ENCODE measurements at regions not wholly inside any gene's neighbourhood (a gene's known extent, or its start where the extent isn't known, plus 50 kb on each side); places are given as distances from the start of the nearest gene placed in this dataset.

DNA sequence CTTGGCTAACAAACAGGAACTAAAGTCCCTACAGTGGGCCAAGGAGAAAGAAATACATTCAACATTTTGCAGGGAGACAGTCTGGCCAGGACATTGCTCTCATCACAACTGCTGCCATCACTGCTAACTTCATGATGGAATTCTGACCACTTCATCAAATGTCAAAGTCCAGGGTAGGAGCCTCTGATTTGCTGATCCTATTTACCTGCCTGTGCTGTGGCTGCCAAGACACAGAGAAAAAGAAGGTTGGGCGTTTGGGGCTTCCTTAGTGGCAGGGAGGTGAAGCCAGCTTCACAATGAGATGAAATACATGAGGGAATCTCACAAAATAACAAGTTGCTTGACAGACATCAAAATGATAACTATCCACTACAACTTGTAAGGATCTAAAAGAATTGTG lies 343.9 kb upstream of the CADM1 start:
- Histone ChIP-seq H3K27me3 (ENCODE audit: control insufficient read depth in 5 of 5, insufficient read depth in 4 of 5, low read length in 5 of 5) (peaks cover 0 to 2% (median 0%) of the 10 kb centered on the region in 5 donors), H3K4me3 (ENCODE audit: low read depth in 1 of 5, low read length in 5 of 5) (no peak overlapping the region), H3K9me3 (ENCODE audit: control insufficient read depth in 5 of 5, low read length in 5 of 5) (peaks cover 0 to 7% (median 6%) of the 10 kb centered on the region in 5 donors), H3K27ac (ENCODE audit: low read depth, low read length) (no peak overlapping the region), H3K4me1 (ENCODE audit: control insufficient read depth in 5 of 5, insufficient read depth in 5 of 5, low read length in 5 of 5) (peaks cover 0 to 6% (median 0%) of the 10 kb centered on the region in 5 donors), H3K9ac (ENCODE audit: low read length in 5 of 5) (no peak overlapping the region), H3K36me3 (ENCODE audit: control insufficient read depth in 5 of 5, insufficient read depth in 5 of 5, low read length in 5 of 5) (no peaks in the 10 kb centered on the region)

DNA sequence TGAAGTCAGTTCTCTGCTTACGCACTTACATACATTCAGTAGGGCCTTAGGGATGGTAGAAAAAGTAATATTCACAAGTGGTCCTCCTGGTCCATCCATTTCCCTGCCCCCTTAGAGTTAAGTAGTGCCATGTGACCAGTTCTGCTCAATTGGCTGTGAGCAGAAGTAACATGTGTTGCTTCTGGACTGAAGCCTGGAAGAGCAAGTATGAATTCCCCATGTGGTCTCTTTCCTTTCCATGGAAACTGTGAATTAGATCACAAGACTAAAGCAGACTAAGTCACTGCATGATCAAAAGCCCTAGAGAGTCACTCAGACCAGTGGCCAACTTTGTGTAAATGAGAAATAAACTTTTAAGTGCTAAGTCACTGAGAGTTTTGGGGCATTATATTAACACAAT lies 341.7 kb upstream of the CADM1 start:
- Histone ChIP-seq H3K4me1 (ENCODE audit: control insufficient read depth in 5 of 5, insufficient read depth in 5 of 5, low read length in 5 of 5) (peaks cover 0 to 6% (median 0%) of the 10 kb centered on the region in 5 donors), H3K27ac (ENCODE audit: low read depth, low read length) (no peak overlapping the region), H3K36me3 (ENCODE audit: control insufficient read depth in 5 of 5, insufficient read depth in 5 of 5, low read length in 5 of 5) (no peaks in the 10 kb centered on the region), H3K27me3 (ENCODE audit: control insufficient read depth in 5 of 5, insufficient read depth in 4 of 5, low read length in 5 of 5) (peaks cover 0 to 4% (median 0%) of the 10 kb centered on the region in 5 donors), H3K9me3 (ENCODE audit: control insufficient read depth in 5 of 5, low read length in 5 of 5) (peaks cover 0 to 7% (median 6%) of the 10 kb centered on the region in 5 donors), H3K9ac (ENCODE audit: low read length in 5 of 5) (no peak overlapping the region), H3K4me3 (ENCODE audit: low read depth in 1 of 5, low read length in 5 of 5) (no peak overlapping the region)

DNA sequence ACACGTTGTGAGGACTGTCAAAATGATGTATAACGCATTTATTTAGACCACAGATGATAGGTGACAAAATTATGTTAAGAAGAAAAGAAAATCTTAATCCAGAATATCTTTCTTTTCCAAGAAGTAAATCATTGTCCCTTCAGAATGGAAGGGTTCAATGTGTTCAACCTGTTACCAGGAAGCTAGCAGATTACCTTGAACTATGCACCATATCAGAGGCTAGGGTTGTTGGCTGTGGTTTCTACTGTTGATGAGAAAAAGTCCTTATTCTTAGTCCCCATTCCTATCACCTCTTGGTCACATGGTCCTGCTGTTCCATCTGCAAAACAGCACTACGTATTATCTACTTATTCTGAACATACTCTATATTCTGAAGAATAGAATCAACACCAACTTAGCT lies 339.5 kb upstream of the CADM1 start:
- no peak overlapping the region for H3K27ac ChIP-seq (ENCODE audit: low read depth, low read length)
- no peak overlapping the region for H3K4me3 ChIP-seq (ENCODE audit: low read depth in 1 of 5, low read length in 5 of 5)
- H3K9ac ChIP-seq (ENCODE audit: low read length in 5 of 5) = no peak overlapping the region
- H3K4me1 ChIP-seq (ENCODE audit: control insufficient read depth in 5 of 5, insufficient read depth in 5 of 5, low read length in 5 of 5) = peaks cover 0 to 6% (median 0%) of the 10 kb centered on the region in 5 donors
- peaks cover 0 to 4% (median 0%) of the 10 kb centered on the region in 5 donors for H3K27me3 ChIP-seq (ENCODE audit: control insufficient read depth in 5 of 5, insufficient read depth in 4 of 5, low read length in 5 of 5)
- no peaks in the 10 kb centered on the region for H3K9me3 ChIP-seq (ENCODE audit: control insufficient read depth in 5 of 5, low read length in 5 of 5)
- no peaks in the 10 kb centered on the region for H3K36me3 ChIP-seq (ENCODE audit: control insufficient read depth in 5 of 5, insufficient read depth in 5 of 5, low read length in 5 of 5)

DNA sequence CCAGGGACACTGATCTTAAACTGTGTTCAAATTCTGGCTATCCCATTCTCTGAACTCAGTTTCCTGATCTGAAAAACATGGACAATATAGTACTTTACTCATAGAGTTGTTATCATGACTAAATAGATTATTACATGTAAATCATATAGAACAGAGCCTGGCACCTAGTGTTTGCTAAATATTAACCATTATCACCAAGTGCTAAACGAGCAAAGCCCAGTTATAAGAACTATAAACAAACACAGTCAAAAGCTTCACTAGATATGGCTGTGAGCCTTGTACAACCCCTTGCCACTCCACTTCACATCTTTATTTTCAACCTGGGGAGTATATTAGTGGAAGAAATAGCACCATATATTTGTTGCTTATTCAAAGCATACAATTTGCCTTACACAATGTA lies 338.9 kb upstream of the CADM1 start:
- H3K27me3 ChIP-seq (ENCODE audit: control insufficient read depth in 5 of 5, insufficient read depth in 4 of 5, low read length in 5 of 5) = peaks cover 0 to 4% (median 0%) of the 10 kb centered on the region in 5 donors
- H3K36me3 ChIP-seq (ENCODE audit: control insufficient read depth in 5 of 5, insufficient read depth in 5 of 5, low read length in 5 of 5) = no peaks in the 10 kb centered on the region
- H3K4me3 ChIP-seq (ENCODE audit: low read depth in 1 of 5, low read length in 5 of 5) = no peak overlapping the region
- H3K27ac ChIP-seq (ENCODE audit: low read depth, low read length) = no peak overlapping the region
- peaks cover 0 to 6% (median 0%) of the 10 kb centered on the region in 5 donors for H3K4me1 ChIP-seq (ENCODE audit: control insufficient read depth in 5 of 5, insufficient read depth in 5 of 5, low read length in 5 of 5)
- H3K9me3 ChIP-seq (ENCODE audit: control insufficient read depth in 5 of 5, low read length in 5 of 5) = no peaks in the 10 kb centered on the region
- no peak overlapping the region for H3K9ac ChIP-seq (ENCODE audit: low read length in 5 of 5)

DNA sequence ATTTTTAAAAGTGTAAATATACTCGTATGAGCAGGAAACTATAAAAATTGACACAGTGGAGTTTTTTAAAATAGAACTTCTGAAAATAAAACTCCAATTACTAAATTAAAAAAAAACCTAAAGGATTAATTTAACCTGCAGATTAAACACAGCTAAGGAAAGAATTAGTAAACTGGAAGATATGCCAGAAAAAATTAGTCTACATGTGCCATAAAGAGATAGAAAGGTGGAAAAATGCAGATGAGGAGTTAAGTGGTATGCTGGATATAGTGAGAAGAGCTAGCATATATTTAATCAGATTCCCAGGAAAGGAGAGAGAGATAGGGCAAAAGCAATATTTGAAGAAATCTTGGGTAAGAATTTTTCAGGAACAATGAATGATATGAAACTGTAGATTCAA lies 315.8 kb upstream of the CADM1 start:
- Histone ChIP-seq H3K27me3 (ENCODE audit: control insufficient read depth in 5 of 5, insufficient read depth in 4 of 5, low read length in 5 of 5) (no peaks in the 10 kb centered on the region), H3K4me1 (ENCODE audit: control insufficient read depth in 5 of 5, insufficient read depth in 5 of 5, low read length in 5 of 5) (no peaks in the 10 kb centered on the region), H3K9me3 (ENCODE audit: control insufficient read depth in 5 of 5, low read length in 5 of 5) (peaks cover 5 to 20% (median 9%) of the 10 kb centered on the region in 5 donors), H3K4me3 (ENCODE audit: low read depth in 1 of 5, low read length in 5 of 5) (no peak overlapping the region), H3K27ac (ENCODE audit: low read depth, low read length) (no peak overlapping the region), H3K36me3 (ENCODE audit: control insufficient read depth in 5 of 5, insufficient read depth in 5 of 5, low read length in 5 of 5) (no peaks in the 10 kb centered on the region), H3K9ac (ENCODE audit: low read length in 5 of 5) (no peak overlapping the region)

DNA sequence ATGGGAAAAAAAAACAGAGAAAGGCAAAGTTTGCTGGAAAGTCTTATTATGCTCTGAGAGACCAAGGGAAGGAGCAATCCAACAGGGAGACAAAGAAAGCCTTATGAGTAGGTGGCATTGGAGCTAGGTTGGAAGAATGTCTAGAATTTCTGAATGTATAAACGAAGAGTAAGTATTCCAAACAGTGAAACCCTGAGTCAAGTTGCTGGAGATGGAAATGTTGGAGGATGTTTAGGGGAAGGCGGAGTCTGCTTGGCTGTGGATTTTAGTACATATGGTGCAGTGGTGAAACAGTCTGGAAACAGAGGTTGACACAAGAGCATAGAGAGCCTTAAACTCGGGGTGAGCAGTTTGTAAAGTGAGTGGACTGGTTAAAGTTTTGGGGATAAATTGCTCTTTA lies 314.8 kb upstream of the CADM1 start:
- Histone ChIP-seq H3K9ac (ENCODE audit: low read length in 5 of 5) (no peak overlapping the region), H3K36me3 (ENCODE audit: control insufficient read depth in 5 of 5, insufficient read depth in 5 of 5, low read length in 5 of 5) (no peaks in the 10 kb centered on the region), H3K9me3 (ENCODE audit: control insufficient read depth in 5 of 5, low read length in 5 of 5) (peaks cover 5 to 20% (median 9%) of the 10 kb centered on the region in 5 donors), H3K27me3 (ENCODE audit: control insufficient read depth in 5 of 5, insufficient read depth in 4 of 5, low read length in 5 of 5) (no peaks in the 10 kb centered on the region), H3K4me1 (ENCODE audit: control insufficient read depth in 5 of 5, insufficient read depth in 5 of 5, low read length in 5 of 5) (no peaks in the 10 kb centered on the region), H3K4me3 (ENCODE audit: low read depth in 1 of 5, low read length in 5 of 5) (peak overlapping the region in 1 of 5 donors; percentile 1), H3K27ac (ENCODE audit: low read depth, low read length) (no peak overlapping the region)

DNA sequence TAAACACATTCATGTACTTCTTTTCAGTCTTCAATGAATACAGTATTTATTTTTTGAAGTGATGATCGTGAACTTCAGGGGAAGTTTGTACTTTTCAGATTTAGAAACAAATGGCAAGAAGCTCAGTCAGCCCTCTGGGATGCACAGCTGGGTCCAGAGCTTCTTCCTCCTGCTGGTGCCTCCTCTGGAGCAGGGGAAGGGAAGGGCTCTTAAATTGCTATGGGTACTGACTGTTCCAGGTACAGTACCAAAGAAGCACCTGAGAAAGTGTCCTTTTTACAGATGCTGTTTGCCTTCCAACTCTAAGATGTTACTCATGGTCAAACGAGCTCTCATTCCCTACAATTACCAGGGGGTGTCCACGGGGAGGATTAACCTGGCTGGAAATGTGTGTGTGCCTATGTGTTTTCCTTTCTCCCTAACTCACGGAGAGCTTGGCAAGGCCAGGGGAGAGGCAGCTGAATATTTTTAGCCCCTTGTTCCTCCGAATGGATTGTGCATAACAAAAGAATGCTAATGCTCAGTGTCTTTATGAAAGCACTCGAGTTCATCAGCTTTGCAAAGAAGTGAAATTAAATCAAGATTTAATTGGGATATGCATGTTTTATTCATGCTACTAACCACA lies 313.7 kb upstream of the CADM1 start:
- Histone ChIP-seq H3K9me3 (ENCODE audit: control insufficient read depth in 5 of 5, low read length in 5 of 5) (peaks cover 5 to 20% (median 9%) of the 10 kb centered on the region in 5 donors), H3K9ac (ENCODE audit: low read length in 5 of 5) (no peak overlapping the region), H3K4me1 (ENCODE audit: control insufficient read depth in 5 of 5, insufficient read depth in 5 of 5, low read length in 5 of 5) (no peaks in the 10 kb centered on the region), H3K4me3 (ENCODE audit: low read depth in 1 of 5, low read length in 5 of 5) (no peak overlapping the region), H3K27ac (ENCODE audit: low read depth, low read length) (no peak overlapping the region), H3K36me3 (ENCODE audit: control insufficient read depth in 5 of 5, insufficient read depth in 5 of 5, low read length in 5 of 5) (no peaks in the 10 kb centered on the region), H3K27me3 (ENCODE audit: control insufficient read depth in 5 of 5, insufficient read depth in 4 of 5, low read length in 5 of 5) (no peaks in the 10 kb centered on the region)

DNA sequence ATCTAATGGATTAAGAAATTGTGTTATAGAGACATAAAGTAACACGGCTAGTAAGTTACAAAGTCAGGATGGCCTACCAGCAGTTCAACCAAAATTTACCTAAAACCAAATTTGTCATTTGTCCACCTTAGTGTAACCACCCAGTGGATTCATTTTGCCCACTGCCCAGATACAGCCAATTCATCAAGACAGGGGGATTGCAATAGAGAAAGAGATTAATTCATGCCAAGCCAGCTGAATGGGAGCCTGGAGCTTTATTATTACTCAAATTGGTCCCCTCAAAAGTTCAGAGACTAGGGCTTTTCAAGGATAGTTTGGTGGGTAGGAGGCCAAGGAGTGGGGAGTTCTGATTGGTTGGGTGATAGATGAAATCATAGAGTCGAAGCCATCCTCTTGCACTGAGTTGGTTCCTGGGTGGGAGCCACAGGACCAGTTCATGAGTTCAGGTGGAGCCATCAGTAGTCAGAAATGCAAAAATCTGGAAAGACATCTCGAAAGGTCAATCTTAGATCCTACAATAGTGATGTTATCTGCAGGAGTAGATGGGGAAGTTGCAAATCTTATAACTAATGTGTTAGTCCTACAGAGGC lies 304.2 kb upstream of the CADM1 start:
- no peaks in the 10 kb centered on the region for H3K36me3 ChIP-seq (ENCODE audit: control insufficient read depth in 5 of 5, insufficient read depth in 5 of 5, low read length in 5 of 5)
- H3K4me3 ChIP-seq (ENCODE audit: low read depth in 1 of 5, low read length in 5 of 5) = peak overlapping the region in 1 of 5 donors; percentile 32
- no peak overlapping the region for H3K9ac ChIP-seq (ENCODE audit: low read length in 5 of 5)
- H3K4me1 ChIP-seq (ENCODE audit: control insufficient read depth in 5 of 5, insufficient read depth in 5 of 5, low read length in 5 of 5) = no peaks in the 10 kb centered on the region
- H3K9me3 ChIP-seq (ENCODE audit: control insufficient read depth in 5 of 5, low read length in 5 of 5) = peaks cover 10 to 33% (median 27%) of the 10 kb centered on the region in 5 donors
- no peak overlapping the region for H3K27ac ChIP-seq (ENCODE audit: low read depth, low read length)
- H3K27me3 ChIP-seq (ENCODE audit: control insufficient read depth in 5 of 5, insufficient read depth in 4 of 5, low read length in 5 of 5) = no peaks in the 10 kb centered on the region

DNA sequence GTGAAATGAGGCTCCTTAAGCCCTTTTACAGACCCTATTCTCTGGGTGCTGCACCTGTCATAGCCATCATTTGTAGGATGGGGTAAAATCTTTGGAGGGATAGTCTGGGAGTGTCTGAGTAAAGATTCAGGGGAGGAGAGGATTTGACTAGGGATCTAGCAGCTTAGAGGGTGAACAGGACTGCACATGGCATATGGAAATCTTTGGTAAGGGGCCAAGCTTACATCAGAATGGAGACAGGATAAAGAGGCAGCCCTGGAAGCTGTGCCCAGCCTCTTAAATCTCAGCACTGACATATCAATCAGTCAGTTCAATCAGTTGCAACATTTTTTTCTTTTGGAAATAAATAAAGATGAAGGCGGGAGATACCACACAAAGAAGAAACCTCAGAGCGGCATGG lies 301.8 kb upstream of the CADM1 start:
- Histone ChIP-seq H3K27ac (ENCODE audit: low read depth, low read length) (no peak overlapping the region), H3K9me3 (ENCODE audit: control insufficient read depth in 5 of 5, low read length in 5 of 5) (peaks cover 10 to 30% (median 27%) of the 10 kb centered on the region in 5 donors), H3K9ac (ENCODE audit: low read length in 5 of 5) (no peak overlapping the region), H3K4me3 (ENCODE audit: low read depth in 1 of 5, low read length in 5 of 5) (no peak overlapping the region), H3K36me3 (ENCODE audit: control insufficient read depth in 5 of 5, insufficient read depth in 5 of 5, low read length in 5 of 5) (no peaks in the 10 kb centered on the region), H3K27me3 (ENCODE audit: control insufficient read depth in 5 of 5, insufficient read depth in 4 of 5, low read length in 5 of 5) (no peaks in the 10 kb centered on the region), H3K4me1 (ENCODE audit: control insufficient read depth in 5 of 5, insufficient read depth in 5 of 5, low read length in 5 of 5) (no peaks in the 10 kb centered on the region)

DNA sequence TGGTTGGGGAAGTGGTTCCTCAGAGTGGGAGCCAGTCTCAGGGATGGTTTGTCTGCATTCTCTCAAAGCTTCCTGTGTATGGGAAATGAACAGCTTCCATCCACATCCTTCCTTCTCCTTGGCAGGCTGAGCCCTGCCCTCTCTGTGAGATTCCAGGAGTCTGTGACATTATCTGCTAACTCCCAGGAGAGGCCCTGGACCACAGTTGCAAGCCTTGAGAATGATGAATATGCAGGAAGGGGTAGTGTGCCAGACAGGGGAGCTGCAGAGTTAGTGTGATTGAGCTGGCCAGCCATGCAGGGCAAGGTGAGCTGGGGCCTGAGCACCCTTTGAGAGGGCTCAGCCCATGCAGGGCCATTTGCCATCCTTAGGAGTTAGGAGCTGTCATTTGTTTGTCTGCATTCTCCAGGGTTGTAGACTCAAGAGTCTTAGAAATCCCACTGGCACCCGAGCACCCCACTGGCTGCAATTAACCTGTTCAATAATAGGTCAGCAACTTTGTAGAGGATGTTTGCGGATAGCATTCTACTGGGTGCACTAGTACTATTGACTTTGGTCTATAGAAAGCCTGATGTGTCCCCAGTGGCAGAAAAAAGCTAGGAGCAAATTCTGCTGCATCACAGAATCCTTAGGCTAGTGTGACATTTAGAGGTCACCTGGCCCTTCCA lies 299.0 kb upstream of the CADM1 start:
- Histone ChIP-seq H3K36me3 (ENCODE audit: control insufficient read depth in 5 of 5, insufficient read depth in 5 of 5, low read length in 5 of 5) (no peaks in the 10 kb centered on the region), H3K9ac (ENCODE audit: low read length in 5 of 5) (no peak overlapping the region), H3K27ac (ENCODE audit: low read depth, low read length) (no peak overlapping the region), H3K9me3 (ENCODE audit: control insufficient read depth in 5 of 5, low read length in 5 of 5) (peaks cover 3 to 13% (median 12%) of the 10 kb centered on the region in 5 donors), H3K4me1 (ENCODE audit: control insufficient read depth in 5 of 5, insufficient read depth in 5 of 5, low read length in 5 of 5) (no peaks in the 10 kb centered on the region), H3K4me3 (ENCODE audit: low read depth in 1 of 5, low read length in 5 of 5) (no peak overlapping the region), H3K27me3 (ENCODE audit: control insufficient read depth in 5 of 5, insufficient read depth in 4 of 5, low read length in 5 of 5) (no peaks in the 10 kb centered on the region)
